Stimulated activated effector memory CD8-positive, alpha-beta T cell treated with anti-CD3 and anti-CD28 coated beads, Interleukin-12 subunit alpha, Interleukin-12 subunit beta, amount 100 ng/mL, for 72 hours (primary cell): ENCODE measurements at regions not wholly inside any gene's neighbourhood (a gene's known extent, or its start where the extent isn't known, plus 50 kb on each side); places are given as distances from the start of the nearest gene placed in this dataset.

Experiments
- ATAC-seq: fragments of 150-1000 bp; cut with Tn5 transposase; 2 replicates; pipeline ENCODE4 v1.10.0; 2021
- DNase-seq, 2 donors: peaks; one replicate each; pipeline ENCODE4 v3.0.0; 2021 to 2022; ENCODE audit warnings: low spot score in 2 of 2
- H3K27ac Mint-ChIP-seq: one replicate; pipeline ENCODE4 v1.8.0; 2022; ENCODE audit warnings: mild to moderate bottlenecking, mixed read lengths
- H3K36me3 Mint-ChIP-seq: one replicate; pipeline ENCODE4 v1.8.0; 2022; ENCODE audit warnings: mild to moderate bottlenecking, mixed read lengths
- H3K4me1 Mint-ChIP-seq: one replicate; pipeline ENCODE4 v1.8.0; 2022; ENCODE audit warnings: mixed read lengths
- H3K4me3 Mint-ChIP-seq: one replicate; pipeline ENCODE4 v1.8.0; 2022; ENCODE audit warnings: mild to moderate bottlenecking, mixed read lengths
- H3K9me3 Mint-ChIP-seq: one replicate; pipeline ENCODE4 v1.8.0; 2022; ENCODE audit warnings: mixed read lengths

DNA sequence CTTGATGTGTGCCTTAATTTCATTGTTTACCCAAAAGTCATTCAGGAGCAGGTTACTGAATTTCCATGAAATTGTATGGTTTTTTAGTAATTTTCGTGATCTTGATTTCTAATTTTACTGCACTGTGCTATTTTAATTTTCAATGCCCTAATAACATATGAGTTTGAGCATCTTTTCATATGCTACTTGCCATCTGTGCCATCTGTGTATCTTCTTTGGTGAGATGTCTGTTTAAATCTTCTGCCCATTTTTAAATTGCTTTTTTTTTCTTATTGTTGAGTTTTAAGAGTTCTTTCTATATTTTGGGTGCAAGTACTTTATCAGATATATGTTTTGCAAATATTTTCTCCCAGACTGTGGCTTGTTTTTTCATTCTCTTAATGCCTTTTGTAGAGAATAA, 165.9 kb downstream of the ST6GAL2 start:
- H3K27ac Mint-ChIP-seq = no peak overlapping the region
- H3K4me3 Mint-ChIP-seq = no peak overlapping the region
- no peak for DNase-seq
- no peak for ATAC-seq
- H3K4me1 Mint-ChIP-seq = no peaks in the 10 kb centered on the region
- no peaks in the 10 kb centered on the region for H3K36me3 Mint-ChIP-seq
- peaks cover 13% of the 10 kb centered on the region for H3K9me3 Mint-ChIP-seq

DNA sequence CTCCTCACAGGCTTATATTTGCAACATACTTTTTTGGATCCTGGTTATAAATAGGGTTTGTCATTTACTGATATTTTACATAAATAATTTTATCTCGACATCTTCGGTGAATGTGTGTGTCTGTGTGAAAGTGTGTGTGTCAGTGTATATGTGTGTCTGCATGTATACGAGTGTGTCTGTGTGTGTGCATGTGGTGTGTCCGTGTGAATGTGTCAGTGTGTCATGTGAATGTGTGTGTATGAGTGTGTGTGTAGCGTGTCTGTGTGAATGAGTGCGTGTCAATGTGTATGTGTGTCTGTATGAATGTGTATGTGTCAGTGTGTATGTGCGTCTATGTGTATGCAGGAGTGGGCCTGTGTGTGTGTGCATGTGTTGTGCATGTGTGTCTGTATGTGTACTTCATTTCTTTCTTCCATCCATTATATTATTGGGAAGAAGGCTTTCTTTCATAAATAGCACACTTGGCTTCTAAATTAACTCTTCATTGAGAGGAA, 161.6 kb downstream of the ST6GAL2 start:
- Mint-ChIP-seq H3K9me3 (peaks cover 12% of the 10 kb centered on the region), H3K27ac (no peak overlapping the region), H3K4me1 (no peaks in the 10 kb centered on the region), H3K36me3 (no peaks in the 10 kb centered on the region), H3K4me3 (no peak overlapping the region)
- no peak for ATAC-seq
- no peak for DNase-seq

DNA sequence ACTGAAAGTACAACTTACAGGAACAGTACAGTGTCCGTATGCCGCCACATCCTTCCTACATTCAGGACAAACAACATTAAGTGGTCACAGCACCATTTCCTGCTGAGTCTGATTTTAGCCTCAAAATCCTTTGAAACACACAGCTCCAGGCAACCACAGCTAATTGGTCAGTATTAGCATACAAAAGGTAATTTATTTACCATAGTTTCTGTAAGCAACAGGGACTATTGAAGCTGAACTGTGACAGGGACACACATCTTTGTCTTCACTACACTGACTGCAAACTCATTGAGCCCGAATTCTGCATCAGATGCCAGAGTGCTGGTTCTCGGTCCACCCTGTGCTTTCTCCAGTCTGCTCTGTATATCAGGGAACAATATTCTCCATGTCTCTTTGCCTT, 151.8 kb downstream of the ST6GAL2 start:
- Mint-ChIP-seq H3K4me3 (no peak overlapping the region), H3K4me1 (no peaks in the 10 kb centered on the region), H3K27ac (no peak overlapping the region), H3K36me3 (no peaks in the 10 kb centered on the region), H3K9me3 (peaks cover 3% of the 10 kb centered on the region)
- ATAC-seq = no peak
- no peak for DNase-seq

DNA sequence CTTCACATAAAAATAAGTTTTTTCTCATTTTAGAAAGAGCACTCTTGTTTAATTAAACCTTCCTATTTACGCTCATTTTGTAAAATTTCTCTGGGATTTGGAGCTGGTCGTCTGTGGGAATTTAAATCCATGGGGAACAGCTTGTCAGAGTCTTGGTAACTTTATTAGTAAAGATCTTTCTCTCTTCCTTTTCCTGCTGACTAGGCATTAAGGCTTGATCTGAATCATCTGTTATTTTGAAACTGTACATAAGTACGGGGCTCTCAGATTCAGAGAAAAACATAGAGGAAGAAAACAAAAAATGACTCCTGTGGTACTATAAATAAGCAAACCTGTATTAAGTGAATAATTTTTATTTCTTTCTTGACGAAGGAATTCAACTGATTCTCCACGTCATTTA, 150.2 kb downstream of the ST6GAL2 start:
- Mint-ChIP-seq H3K4me1 (no peaks in the 10 kb centered on the region), H3K4me3 (no peak overlapping the region), H3K36me3 (no peaks in the 10 kb centered on the region), H3K9me3 (peaks cover 3% of the 10 kb centered on the region), H3K27ac (no peak overlapping the region)
- no peak for ATAC-seq
- no peak for DNase-seq

DNA sequence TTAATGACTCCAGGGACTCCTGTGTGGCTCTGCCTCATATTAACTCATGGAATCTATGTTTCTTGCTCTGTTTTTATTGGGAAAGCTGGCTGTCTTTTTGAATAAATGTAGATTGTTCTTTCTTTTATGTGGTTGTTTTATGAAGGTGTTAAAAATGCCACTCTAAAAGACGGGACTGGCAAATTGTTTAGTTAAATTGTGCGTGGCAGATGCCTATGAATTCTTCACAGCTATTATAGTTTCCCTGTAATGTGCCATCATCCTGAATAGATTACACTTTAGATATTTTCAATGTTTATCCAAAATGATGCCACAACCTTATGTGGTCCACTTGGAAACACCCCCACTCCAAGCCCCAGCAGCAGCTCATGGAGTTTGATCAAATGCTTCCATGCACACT, 149.7 kb downstream of the ST6GAL2 start:
- Mint-ChIP-seq H3K36me3 (no peaks in the 10 kb centered on the region), H3K27ac (no peak overlapping the region), H3K4me1 (no peaks in the 10 kb centered on the region), H3K4me3 (no peak overlapping the region), H3K9me3 (peaks cover 3% of the 10 kb centered on the region)
- DNase-seq = no peak
- no peak for ATAC-seq

DNA sequence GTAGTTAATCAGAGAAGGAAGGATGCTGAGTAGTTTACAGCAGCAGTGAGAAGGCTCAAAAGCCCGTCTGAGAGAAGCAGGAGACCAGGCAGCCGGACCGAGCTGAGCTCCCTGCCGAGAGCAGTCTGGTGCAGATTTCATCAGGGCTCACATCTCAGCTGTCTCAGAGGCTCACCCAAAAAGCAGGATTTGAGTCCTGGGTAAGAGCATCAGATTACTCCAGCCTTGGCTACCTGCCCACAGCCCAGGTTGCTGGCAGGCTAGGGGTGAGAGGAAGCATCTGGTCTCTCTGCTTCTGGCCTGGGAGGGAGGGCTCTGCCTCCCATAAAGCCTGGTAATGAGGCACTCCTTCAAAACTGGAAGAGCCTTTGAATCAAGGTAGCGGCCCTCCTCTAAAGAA, 140.5 kb downstream of the ST6GAL2 start:
- Mint-ChIP-seq H3K36me3 (no peaks in the 10 kb centered on the region), H3K4me1 (no peaks in the 10 kb centered on the region), H3K27ac (no peak overlapping the region), H3K4me3 (no peak overlapping the region), H3K9me3 (no peaks in the 10 kb centered on the region)
- ATAC-seq = no peak
- no peak for DNase-seq

DNA sequence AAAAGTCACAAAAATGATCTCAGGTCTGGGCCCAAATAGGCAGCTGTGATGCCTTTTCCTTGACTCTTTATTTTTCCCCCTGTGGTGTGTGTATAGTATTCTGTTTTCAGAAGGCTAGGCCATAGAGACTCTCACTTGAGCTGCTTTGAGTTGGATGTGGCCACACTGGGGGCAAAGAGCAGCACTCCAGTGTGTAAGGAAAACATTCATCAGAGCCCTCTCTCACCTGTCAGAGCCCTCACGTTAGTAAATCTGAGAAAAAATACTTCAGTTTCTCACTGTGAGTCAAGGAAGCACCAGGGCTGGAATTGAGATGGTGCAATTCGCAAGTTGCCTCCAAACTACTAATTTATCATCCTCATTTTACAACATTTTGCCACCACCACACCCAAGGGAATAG, 136.1 kb downstream of the ST6GAL2 start:
- no peak overlapping the region for H3K27ac Mint-ChIP-seq
- peaks cover 2% of the 10 kb centered on the region for H3K9me3 Mint-ChIP-seq
- H3K4me3 Mint-ChIP-seq = no peak overlapping the region
- ATAC-seq = no peak
- H3K4me1 Mint-ChIP-seq = no peaks in the 10 kb centered on the region
- no peak for DNase-seq
- H3K36me3 Mint-ChIP-seq = no peaks in the 10 kb centered on the region
